Neural crest cell (in vitro differentiated cells): ENCODE measurements at regions not wholly inside any gene's neighbourhood (a gene's known extent, or its start where the extent isn't known, plus 50 kb on each side); places are given as distances from the start of the nearest gene placed in this dataset.

ENCODE experiments used
- DNase-seq: peaks from one replicate; pipeline ENCODE4 v3.0.0; 2021; ENCODE audit warnings: low read depth, mixed read lengths, low spot score
- H3K27ac Mint-ChIP-seq: one replicate; pipeline ENCODE4 v1.8.0; 2021; ENCODE audit warnings: mild to moderate bottlenecking, mixed read lengths; ENCODE audit not compliant: unreplicated experiment
- H3K27me3 Mint-ChIP-seq: 2 replicates; pipeline ENCODE4 v1.8.0; 2021; ENCODE audit warnings: low read depth, mild to moderate bottlenecking, mixed read lengths
- H3K36me3 Mint-ChIP-seq: 2 replicates; pipeline ENCODE4 v1.8.0; 2021; ENCODE audit warnings: low read depth, mild to moderate bottlenecking, mixed read lengths
- H3K4me1 Mint-ChIP-seq: 2 replicates; pipeline ENCODE4 v1.8.0; 2021; ENCODE audit warnings: mixed read lengths
- H3K4me3 Mint-ChIP-seq: one replicate; pipeline ENCODE4 v1.8.0; 2021; ENCODE audit warnings: mild to moderate bottlenecking, mixed read lengths
- H3K9me3 Mint-ChIP-seq: 2 replicates; pipeline ENCODE4 v1.8.0; 2021; ENCODE audit warnings: mixed read lengths
- CTCF ChIP-seq: fragments of 200-600 bp; sonication (generic); conservative IDR thresholded peaks from 2 replicates; pipeline ENCODE4 v1.5.0; 2021; ENCODE audit warnings: antibody characterized with exemption, mild to moderate bottlenecking

GRCh38 chr9:79812099-79812498, 240.3 kb downstream of the TLE4 start:
- Mint-ChIP-seq H3K4me1 (no peaks in the 10 kb centered on the region), H3K9me3 (no peaks in the 10 kb centered on the region), H3K36me3 (no peaks in the 10 kb centered on the region), H3K4me3 (no peak overlapping the region), H3K27me3 (no peaks in the 10 kb centered on the region), H3K27ac (no peak overlapping the region)
- TF ChIP-seq CTCF = no peak
- no peak for DNase-seq

GRCh38 chr9:79809931-79810330, 238.2 kb downstream of the TLE4 start:
- no peak overlapping the region for H3K4me3 Mint-ChIP-seq
- H3K9me3 Mint-ChIP-seq = no peaks in the 10 kb centered on the region
- no peak for DNase-seq
- no peaks in the 10 kb centered on the region for H3K36me3 Mint-ChIP-seq
- no peaks in the 10 kb centered on the region for H3K27me3 Mint-ChIP-seq
- no peak overlapping the region for H3K27ac Mint-ChIP-seq
- TF ChIP-seq CTCF = no peak
- no peaks in the 10 kb centered on the region for H3K4me1 Mint-ChIP-seq

- Mint-ChIP-seq H3K27me3 (no peaks in the 10 kb centered on the region), H3K4me3 (no peak overlapping the region), H3K27ac (no peak overlapping the region), H3K4me1 (no peaks in the 10 kb centered on the region), H3K36me3 (no peaks in the 10 kb centered on the region), H3K9me3 (no peaks in the 10 kb centered on the region)
- no peak for TF ChIP-seq CTCF
- DNase-seq = no peak
Observed at GRCh38 chr9:79809316-79809876, 237.6 kb downstream of the TLE4 start.

GRCh38 chr9:79807971-79808370, 236.2 kb downstream of the TLE4 start:
- no peak overlapping the region for H3K27ac Mint-ChIP-seq

GRCh38 chr9:79806086-79806485, 234.3 kb downstream of the TLE4 start:
- TF ChIP-seq CTCF = no peak
- H3K27ac Mint-ChIP-seq = no peak overlapping the region
- no peak for DNase-seq
- H3K4me1 Mint-ChIP-seq = no peaks in the 10 kb centered on the region
- H3K27me3 Mint-ChIP-seq = no peaks in the 10 kb centered on the region
- H3K36me3 Mint-ChIP-seq = no peaks in the 10 kb centered on the region
- H3K4me3 Mint-ChIP-seq = no peak overlapping the region
- no peaks in the 10 kb centered on the region for H3K9me3 Mint-ChIP-seq

More at GRCh38 chr9:79807971-79808370, 236.2 kb downstream of the TLE4 start:
- no peak for TF ChIP-seq CTCF
- Mint-ChIP-seq H3K9me3 (no peaks in the 10 kb centered on the region), H3K27me3 (no peaks in the 10 kb centered on the region), H3K36me3 (no peaks in the 10 kb centered on the region), H3K4me1 (no peaks in the 10 kb centered on the region), H3K4me3 (no peak overlapping the region)
- no peak for DNase-seq
